HCT116 (cell line): ENCODE measurements at regions not wholly inside any gene's neighbourhood (a gene's known extent, or its start where the extent isn't known, plus 50 kb on each side); places are given as distances from the start of the nearest gene placed in this dataset.

Experiments
- CTCF ChIP-seq, 3 experiments: fragments of 200-600 bp in 1 of 3; sonication (generic) in 1 of 3; IDR thresholded peaks in 2 of 3; conservative IDR thresholded peaks in 1 of 3; 2 replicates each; pipeline ENCODE4 v1.5.1; 2012 to 2017; ENCODE audit warnings: low read depth in 2 of 3, low read length in 2 of 3, antibody characterized with exemption in 1 of 3, borderline replicate concordance in 1 of 3, control low read depth in 1 of 3, mild to moderate bottlenecking in 1 of 3, mixed read lengths in 1 of 3, mixed run types in 1 of 3, moderate library complexity in 1 of 3; ENCODE audit not compliant: insufficient read depth in 1 of 3
- EZH2 ChIP-seq: fragments of 200-600 bp; sonication (generic); IDR thresholded peaks from 2 replicates; pipeline ENCODE4 v1.6.1; 2017; ENCODE audit warnings: antibody characterized with exemption, mixed run types
- POLR2A ChIP-seq: IDR thresholded peaks from 2 replicates; pipeline ENCODE4 v1.7.0; 2011; ENCODE audit warnings: borderline replicate concordance; ENCODE audit not compliant: insufficient read depth, insufficient read length; ENCODE audit errors: extremely low read depth
- POLR2AphosphoS5 ChIP-seq: IDR thresholded peaks from 2 replicates; pipeline ENCODE4 v1.6.1; 2011; ENCODE audit warnings: mild to moderate bottlenecking, low read depth, low read length, moderate library complexity
- SP1 ChIP-seq: IDR thresholded peaks from 2 replicates; pipeline ENCODE4 v1.6.1; 2012; ENCODE audit warnings: low read depth
- TF ChIP-seq, protein P1 (sequence below): IDR thresholded peaks from 2 replicates; pipeline ENCODE4 v1.6.1; 2012; ENCODE audit warnings: low read depth

- TF ChIP-seq CTCF (IDR thresholded peaks at IDR 0.05 in 2 of 3, conservative IDR thresholded peaks at IDR 0.05 in 1 of 3; ENCODE audit: borderline replicate concordance in 1 of 3, insufficient read depth in 1 of 3, low read depth in 2 of 3, low read length in 2 of 3) (no peak), POLR2AphosphoS5 (no peak), POLR2A (no peak), SP1 (no peak), EZH2 (no peak)
- TF ChIP-seq, protein P1, sequence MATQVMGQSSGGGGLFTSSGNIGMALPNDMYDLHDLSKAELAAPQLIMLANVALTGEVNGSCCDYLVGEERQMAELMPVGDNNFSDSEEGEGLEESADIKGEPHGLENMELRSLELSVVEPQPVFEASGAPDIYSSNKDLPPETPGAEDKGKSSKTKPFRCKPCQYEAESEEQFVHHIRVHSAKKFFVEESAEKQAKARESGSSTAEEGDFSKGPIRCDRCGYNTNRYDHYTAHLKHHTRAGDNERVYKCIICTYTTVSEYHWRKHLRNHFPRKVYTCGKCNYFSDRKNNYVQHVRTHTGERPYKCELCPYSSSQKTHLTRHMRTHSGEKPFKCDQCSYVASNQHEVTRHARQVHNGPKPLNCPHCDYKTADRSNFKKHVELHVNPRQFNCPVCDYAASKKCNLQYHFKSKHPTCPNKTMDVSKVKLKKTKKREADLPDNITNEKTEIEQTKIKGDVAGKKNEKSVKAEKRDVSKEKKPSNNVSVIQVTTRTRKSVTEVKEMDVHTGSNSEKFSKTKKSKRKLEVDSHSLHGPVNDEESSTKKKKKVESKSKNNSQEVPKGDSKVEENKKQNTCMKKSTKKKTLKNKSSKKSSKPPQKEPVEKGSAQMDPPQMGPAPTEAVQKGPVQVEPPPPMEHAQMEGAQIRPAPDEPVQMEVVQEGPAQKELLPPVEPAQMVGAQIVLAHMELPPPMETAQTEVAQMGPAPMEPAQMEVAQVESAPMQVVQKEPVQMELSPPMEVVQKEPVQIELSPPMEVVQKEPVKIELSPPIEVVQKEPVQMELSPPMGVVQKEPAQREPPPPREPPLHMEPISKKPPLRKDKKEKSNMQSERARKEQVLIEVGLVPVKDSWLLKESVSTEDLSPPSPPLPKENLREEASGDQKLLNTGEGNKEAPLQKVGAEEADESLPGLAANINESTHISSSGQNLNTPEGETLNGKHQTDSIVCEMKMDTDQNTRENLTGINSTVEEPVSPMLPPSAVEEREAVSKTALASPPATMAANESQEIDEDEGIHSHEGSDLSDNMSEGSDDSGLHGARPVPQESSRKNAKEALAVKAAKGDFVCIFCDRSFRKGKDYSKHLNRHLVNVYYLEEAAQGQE: no peak
Observed at GRCh38 chr7:57201895-57202210, 69.6 kb upstream of the ZNF479 start.
